ENCODE measurements at regions not wholly inside any gene's neighbourhood (a gene's known extent, or its start where the extent isn't known, plus 50 kb on each side); places are given as distances from the start of the nearest gene placed in this dataset.

- DNase-seq (no peak), ATAC-seq (peak in 4 of 8 donors; percentile 16 to 58 (median 46))
- H3K27ac ChIP-seq: peak overlapping the region in 2 of 10 donors; percentile 21 to 53
- peaks cover 0 to 24% (median 0%) of the 10 kb centered on the region in 9 donors for H3K4me1 ChIP-seq
- 51 to 56% methylated on average over 10 of the region's 10 CpGs for WGBS, 2 donors
- H3K9me3 ChIP-seq: peaks cover 0 to 9% (median 0%) of the 10 kb centered on the region in 11 donors
- intact Hi-C loops (cut with DNase I): no loop called here
- H3K4me3 ChIP-seq: no peak overlapping the region
- no peaks in the 10 kb centered on the region for H3K36me3 ChIP-seq
- no peak for TF ChIP-seq CTCF (IDR thresholded peaks at IDR 0.05)
- H3K27me3 ChIP-seq: peaks cover 0 to 32% (median 5%) of the 10 kb centered on the region in 7 donors
Measured at GRCh38 chr9:96156171-96156974, 145.6 kb downstream of the HSD17B3 start.

DNA sequence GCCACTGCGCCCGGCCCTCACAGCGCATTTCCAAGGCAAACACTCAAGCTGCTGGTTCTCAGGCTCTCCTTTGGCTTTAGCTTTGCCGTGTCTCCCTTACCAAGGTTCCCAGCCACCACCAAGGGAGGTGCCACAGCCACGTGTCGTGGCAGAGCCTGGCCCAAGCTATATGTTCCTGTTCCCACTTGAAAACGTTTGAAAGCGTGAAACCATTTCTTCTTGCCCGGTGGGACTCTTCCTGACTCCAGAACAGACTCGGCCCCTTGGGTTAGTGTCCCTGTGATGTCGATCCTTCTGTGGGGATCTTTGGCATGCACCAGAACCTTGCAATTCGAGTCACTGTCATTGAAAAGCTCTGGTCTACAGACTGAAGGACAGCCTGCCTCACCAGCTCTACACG lies 147.9 kb downstream of the HSD17B3 start:
- no peaks in the 10 kb centered on the region for H3K36me3 ChIP-seq
- H3K4me3 ChIP-seq: no peak overlapping the region
- DNase-seq: no peak
- H3K4me1 ChIP-seq: peaks cover 0 to 37% (median 0%) of the 10 kb centered on the region in 9 donors
- WGBS, 2 donors: 85 to 89% methylated on average over 13 of the region's 13 CpGs
- intact Hi-C loops (cut with DNase I): no loop called here
- no peak overlapping the region for H3K27ac ChIP-seq
- no peak for ATAC-seq
- no peaks in the 10 kb centered on the region for H3K9me3 ChIP-seq
- peaks cover 0 to 42% (median 7%) of the 10 kb centered on the region in 7 donors for H3K27me3 ChIP-seq
- no peak for TF ChIP-seq CTCF (IDR thresholded peaks at IDR 0.05)

GRCh38 chr9:96152550-96152949 lies 149.4 kb downstream of the HSD17B3 start:
- Histone ChIP-seq H3K9me3 (no peaks in the 10 kb centered on the region), H3K36me3 (no peaks in the 10 kb centered on the region), H3K27ac (no peak overlapping the region), H3K4me3 (no peak overlapping the region), H3K27me3 (peaks cover 0 to 39% (median 13%) of the 10 kb centered on the region in 7 donors), H3K4me1 (peaks cover 0 to 40% (median 0%) of the 10 kb centered on the region in 9 donors)
- intact Hi-C loops (cut with DNase I): no loop called here
- no peak for TF ChIP-seq CTCF (IDR thresholded peaks at IDR 0.05)
- DNase-seq (no peak), ATAC-seq (no peak)
- WGBS, 2 donors: 59 to 63% methylated on average over 2 of the region's 2 CpGs

- intact Hi-C loops (cut with DNase I): no loop called here
- TF ChIP-seq CTCF (IDR thresholded peaks at IDR 0.05): no peak
- WGBS, 2 donors: 67 to 80% methylated on average over 11 of the region's 11 CpGs
- Histone ChIP-seq H3K4me3 (no peak overlapping the region), H3K4me1 (peaks cover 0 to 35% (median 0%) of the 10 kb centered on the region in 9 donors), H3K36me3 (no peaks in the 10 kb centered on the region), H3K27ac (no peak overlapping the region), H3K27me3 (peaks cover 0 to 40% (median 11%) of the 10 kb centered on the region in 7 donors), H3K9me3 (no peaks in the 10 kb centered on the region)
- DNase-seq (no peak), ATAC-seq (peak in 2 of 8 donors; percentile 19 to 27)
Measured at GRCh38 chr9:96150324-96151227, 151.4 kb downstream of the HSD17B3 start.

All from heart right ventricle (tissue), 16 donors.